Fibroblast of pulmonary artery (primary cell): ENCODE measurements at regions not wholly inside any gene's neighbourhood (a gene's known extent, or its start where the extent isn't known, plus 50 kb on each side); places are given as distances from the start of the nearest gene placed in this dataset.

Experiments
- DNase-seq: peaks from one replicate; pipeline ENCODE4 v3.0.0-alpha.2; 2010; ENCODE audit warnings: low read depth
- H3K4me3 ChIP-seq: replicated peaks from 2 replicates; pipeline ENCODE4 v1.5.1; 2011; ENCODE audit warnings: low read depth, mild to moderate bottlenecking, control low read depth, low read length, moderate library complexity
- TF ChIP-seq, protein P1 (sequence below): IDR thresholded peaks from 2 replicates; pipeline ENCODE4 v1.5.1; 2011; ENCODE audit warnings: mild to moderate bottlenecking, control low read depth, low read length, inconsistent platforms; ENCODE audit errors: missing control alignments

GRCh38 chrX:103441878-103442535, 65.7 kb downstream of the BEX3 start:
- no peak for DNase-seq
- no peak overlapping the region for H3K4me3 ChIP-seq
- TF ChIP-seq, protein P1, sequence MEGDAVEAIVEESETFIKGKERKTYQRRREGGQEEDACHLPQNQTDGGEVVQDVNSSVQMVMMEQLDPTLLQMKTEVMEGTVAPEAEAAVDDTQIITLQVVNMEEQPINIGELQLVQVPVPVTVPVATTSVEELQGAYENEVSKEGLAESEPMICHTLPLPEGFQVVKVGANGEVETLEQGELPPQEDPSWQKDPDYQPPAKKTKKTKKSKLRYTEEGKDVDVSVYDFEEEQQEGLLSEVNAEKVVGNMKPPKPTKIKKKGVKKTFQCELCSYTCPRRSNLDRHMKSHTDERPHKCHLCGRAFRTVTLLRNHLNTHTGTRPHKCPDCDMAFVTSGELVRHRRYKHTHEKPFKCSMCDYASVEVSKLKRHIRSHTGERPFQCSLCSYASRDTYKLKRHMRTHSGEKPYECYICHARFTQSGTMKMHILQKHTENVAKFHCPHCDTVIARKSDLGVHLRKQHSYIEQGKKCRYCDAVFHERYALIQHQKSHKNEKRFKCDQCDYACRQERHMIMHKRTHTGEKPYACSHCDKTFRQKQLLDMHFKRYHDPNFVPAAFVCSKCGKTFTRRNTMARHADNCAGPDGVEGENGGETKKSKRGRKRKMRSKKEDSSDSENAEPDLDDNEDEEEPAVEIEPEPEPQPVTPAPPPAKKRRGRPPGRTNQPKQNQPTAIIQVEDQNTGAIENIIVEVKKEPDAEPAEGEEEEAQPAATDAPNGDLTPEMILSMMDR, result no peak

- TF ChIP-seq, protein P1, result no peak
- peak; percentile 73 for DNase-seq
- H3K4me3 ChIP-seq, result no peak overlapping the region
These were observed 66.2 kb downstream of the BEX3 start for GRCh38 chrX:103442536-103442901.

- peak; percentile 51 for DNase-seq
- TF ChIP-seq, protein P1, result no peak
These were observed 70.4 kb downstream of the BEX3 start for GRCh38 chrX:103446665-103447302.

More at GRCh38 chrX:103446665-103447302, 70.4 kb downstream of the BEX3 start:
- no peak overlapping the region for H3K4me3 ChIP-seq
